ENCODE measurements at regions not wholly inside any gene's neighbourhood (a gene's known extent, or its start where the extent isn't known, plus 50 kb on each side); places are given as distances from the start of the nearest gene placed in this dataset.
"Not testable (repeated sequence)": the region's sequence is repeated elsewhere in the genome, so short reads cannot be mapped to it uniquely, and the experiment has no call there.

DNA sequence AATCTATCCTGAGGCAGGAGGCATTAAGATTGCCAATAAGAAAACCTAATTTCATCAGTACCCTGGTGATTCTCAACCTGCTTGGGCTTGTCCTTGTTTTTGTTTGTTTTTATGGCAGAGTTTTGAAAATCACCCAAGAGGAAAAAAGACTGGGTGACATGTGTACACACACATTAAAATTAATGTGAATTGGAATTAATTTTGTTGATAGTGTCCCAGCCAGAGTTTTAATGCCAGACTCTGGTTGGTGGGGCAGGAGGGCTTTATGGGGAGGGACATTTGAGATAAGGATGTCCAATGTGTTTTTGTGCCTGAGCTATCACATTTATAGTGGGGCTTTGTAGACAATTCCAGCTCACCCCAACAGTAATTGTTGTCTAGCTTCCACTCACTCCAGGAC lies 184.6 kb downstream of the ID4 start:
- no peaks in the 10 kb centered on the region for H3K36me3 ChIP-seq (ENCODE audit: low read depth)
- no peak overlapping the region for H3K4me3 ChIP-seq
- DNase-seq (no peak), ATAC-seq (no peak)
- H3K9me3 ChIP-seq, result no peaks in the 10 kb centered on the region
- no peaks in the 10 kb centered on the region for H3K4me1 ChIP-seq (ENCODE audit: low read depth)
- intact Hi-C loops (cut with DNase I, micrococcal nuclease), result no loop called here
- TF ChIP-seq, protein P1, sequence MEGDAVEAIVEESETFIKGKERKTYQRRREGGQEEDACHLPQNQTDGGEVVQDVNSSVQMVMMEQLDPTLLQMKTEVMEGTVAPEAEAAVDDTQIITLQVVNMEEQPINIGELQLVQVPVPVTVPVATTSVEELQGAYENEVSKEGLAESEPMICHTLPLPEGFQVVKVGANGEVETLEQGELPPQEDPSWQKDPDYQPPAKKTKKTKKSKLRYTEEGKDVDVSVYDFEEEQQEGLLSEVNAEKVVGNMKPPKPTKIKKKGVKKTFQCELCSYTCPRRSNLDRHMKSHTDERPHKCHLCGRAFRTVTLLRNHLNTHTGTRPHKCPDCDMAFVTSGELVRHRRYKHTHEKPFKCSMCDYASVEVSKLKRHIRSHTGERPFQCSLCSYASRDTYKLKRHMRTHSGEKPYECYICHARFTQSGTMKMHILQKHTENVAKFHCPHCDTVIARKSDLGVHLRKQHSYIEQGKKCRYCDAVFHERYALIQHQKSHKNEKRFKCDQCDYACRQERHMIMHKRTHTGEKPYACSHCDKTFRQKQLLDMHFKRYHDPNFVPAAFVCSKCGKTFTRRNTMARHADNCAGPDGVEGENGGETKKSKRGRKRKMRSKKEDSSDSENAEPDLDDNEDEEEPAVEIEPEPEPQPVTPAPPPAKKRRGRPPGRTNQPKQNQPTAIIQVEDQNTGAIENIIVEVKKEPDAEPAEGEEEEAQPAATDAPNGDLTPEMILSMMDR (IDR thresholded peaks at IDR 0.05), result no peak

DNA sequence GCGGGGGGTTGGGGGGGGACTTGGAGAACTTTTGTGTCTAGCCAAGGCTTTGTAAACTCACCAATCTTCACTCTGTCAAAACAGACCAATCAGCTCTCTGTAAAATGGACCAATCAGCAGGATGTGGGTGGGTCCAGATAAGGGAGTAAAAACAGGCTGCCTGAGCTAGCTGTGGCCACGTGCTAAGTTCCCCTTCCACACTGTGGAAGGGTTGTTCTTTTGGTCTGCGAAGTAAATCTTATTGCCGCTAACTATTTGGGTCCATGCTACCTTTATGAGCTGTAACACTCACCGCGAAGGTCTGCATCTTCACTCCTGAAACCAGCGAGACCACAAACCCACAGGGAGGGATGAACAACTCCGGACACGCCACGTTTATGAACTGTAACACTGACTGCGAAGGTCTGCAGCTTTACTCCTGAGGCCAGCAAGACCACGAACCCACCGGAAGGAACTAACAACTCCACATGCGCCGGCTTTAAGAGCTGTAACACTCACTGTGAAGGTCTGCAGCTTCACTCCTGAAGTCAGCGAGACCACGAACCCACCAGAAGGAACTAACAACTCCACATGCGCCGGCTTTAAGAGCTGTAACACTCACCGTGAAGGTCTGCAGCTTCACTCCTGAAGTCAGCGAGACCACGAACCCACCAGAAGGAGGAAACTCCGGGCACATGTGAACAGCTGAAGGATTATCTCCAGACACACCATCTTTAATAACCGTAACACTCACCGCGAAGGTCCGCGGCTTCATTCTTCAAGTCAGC lies 186.6 kb downstream of the ID4 start:
- intact Hi-C loops (cut with DNase I, micrococcal nuclease); H3K4me3 ChIP-seq; H3K36me3 ChIP-seq (ENCODE audit: low read depth); H3K4me1 ChIP-seq (ENCODE audit: low read depth); ATAC-seq; H3K9me3 ChIP-seq: not testable (repeated sequence)
- peak in 2 of 3 donors; percentile 14 to 22 for DNase-seq

DNA sequence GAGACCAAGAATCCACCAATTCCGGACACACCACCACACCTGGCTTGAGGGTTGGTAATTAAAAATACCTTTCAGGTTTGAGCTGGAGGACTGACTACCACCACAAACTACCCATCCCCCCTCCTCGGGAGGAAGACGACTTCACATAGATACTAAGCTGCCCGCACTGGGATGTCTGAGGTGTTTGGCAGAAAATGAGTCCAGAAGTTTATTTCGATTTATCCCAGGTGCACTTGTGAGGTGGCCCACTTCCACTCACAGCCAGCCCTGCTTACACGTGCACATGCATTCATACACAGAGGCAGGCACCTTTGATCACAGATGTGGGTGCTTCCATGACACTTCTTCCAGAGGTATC lies 187.1 kb downstream of the ID4 start:
- TF ChIP-seq, protein P1 (IDR thresholded peaks at IDR 0.05), result no peak
- H3K36me3 ChIP-seq (ENCODE audit: low read depth), result no peaks in the 10 kb centered on the region
- no peaks in the 10 kb centered on the region for H3K9me3 ChIP-seq
- DNase-seq (no peak), ATAC-seq (no peak)
- H3K4me1 ChIP-seq (ENCODE audit: low read depth), result no peaks in the 10 kb centered on the region
- intact Hi-C loops (cut with DNase I, micrococcal nuclease), result no loop called here
- no peak overlapping the region for H3K4me3 ChIP-seq

DNA sequence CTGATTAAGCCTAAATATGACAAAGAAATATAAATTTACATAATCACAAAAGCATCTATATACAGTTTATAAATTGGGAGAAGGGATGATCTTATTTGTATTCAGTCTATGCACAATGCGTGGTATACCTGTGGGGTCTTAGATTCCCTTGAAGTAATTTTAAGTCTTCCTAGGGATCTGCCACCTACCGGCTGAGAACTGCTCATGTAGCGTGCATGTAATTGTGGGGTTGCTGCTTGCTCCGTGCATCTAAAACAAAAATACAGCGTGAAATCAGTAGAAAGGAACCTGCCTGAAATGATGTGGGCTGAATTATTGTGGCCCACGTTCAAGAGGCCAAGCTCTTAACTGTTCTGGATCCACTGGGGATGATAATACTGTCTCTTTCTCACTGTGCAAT lies 187.3 kb downstream of the MBOAT1 start:
- Histone ChIP-seq H3K36me3 (ENCODE audit: low read depth) (no peaks in the 10 kb centered on the region), H3K4me3 (no peak overlapping the region), H3K9me3 (no peaks in the 10 kb centered on the region), H3K4me1 (ENCODE audit: low read depth) (no peaks in the 10 kb centered on the region)
- ATAC-seq, result no peak
- TF ChIP-seq, protein P1 (IDR thresholded peaks at IDR 0.05), result no peak
- DNase-seq, result no peak
- intact Hi-C loops (cut with DNase I, micrococcal nuclease), result no loop called here

DNA sequence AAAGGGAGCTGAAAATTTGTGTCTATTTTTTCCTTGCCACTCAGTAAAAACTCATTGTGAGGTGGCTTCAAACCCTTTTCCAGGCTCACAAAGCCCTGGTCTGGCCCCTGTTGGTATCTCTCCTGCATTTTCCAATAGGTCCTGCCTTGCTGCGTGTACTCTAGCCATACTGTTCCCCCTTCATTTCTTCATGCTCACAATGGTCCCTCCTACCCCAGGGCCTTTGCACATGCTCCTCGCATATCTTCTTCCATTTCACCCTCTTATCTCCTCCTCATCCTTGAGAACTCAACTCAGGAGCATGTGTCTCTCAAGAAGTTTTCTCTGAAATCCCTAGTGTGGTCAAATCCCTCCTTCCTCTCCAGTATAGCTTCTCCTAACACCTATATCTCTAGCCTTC lies 186.6 kb downstream of the MBOAT1 start:
- no peak for ATAC-seq
- H3K36me3 ChIP-seq (ENCODE audit: low read depth), result no peaks in the 10 kb centered on the region
- no peak for DNase-seq
- TF ChIP-seq, protein P1 (IDR thresholded peaks at IDR 0.05), result no peak
- no peaks in the 10 kb centered on the region for H3K9me3 ChIP-seq
- no peaks in the 10 kb centered on the region for H3K4me1 ChIP-seq (ENCODE audit: low read depth)
- H3K4me3 ChIP-seq, result no peak overlapping the region
- intact Hi-C loops (cut with DNase I, micrococcal nuclease), result no loop called here

DNA sequence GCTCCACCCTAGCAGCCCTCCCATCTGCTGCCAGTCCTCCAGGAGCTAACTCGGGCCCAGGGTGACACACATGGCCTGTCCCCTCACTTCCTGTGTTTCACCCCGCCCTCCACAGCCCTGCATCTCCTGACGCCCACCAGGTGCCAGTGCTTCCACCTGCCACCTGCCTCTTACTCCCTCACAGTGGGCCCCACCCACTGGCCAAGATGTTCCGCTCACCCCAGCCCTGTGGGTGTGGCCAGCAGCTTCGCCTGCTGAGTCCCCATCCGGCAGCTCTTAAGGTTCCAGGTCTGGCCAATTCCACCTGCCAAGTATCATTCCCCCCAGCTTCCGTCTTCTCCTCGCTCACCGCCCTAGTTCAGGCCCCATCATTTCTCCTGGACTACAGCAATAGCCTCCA lies 184.1 kb downstream of the MBOAT1 start:
- Histone ChIP-seq H3K36me3 (ENCODE audit: low read depth) (no peaks in the 10 kb centered on the region), H3K4me3 (no peak overlapping the region), H3K9me3 (no peaks in the 10 kb centered on the region), H3K4me1 (ENCODE audit: low read depth) (no peaks in the 10 kb centered on the region)
- TF ChIP-seq, protein P1 (IDR thresholded peaks at IDR 0.05), result no peak
- intact Hi-C loops (cut with DNase I, micrococcal nuclease), result no loop called here
- DNase-seq (peak in 2 of 3 donors; percentile 6 to 29), ATAC-seq (peak; percentile 65)

Measured in mucosa of descending colon (tissue), 3 donors.